Stimulated activated CD8-positive, alpha-beta memory T cell treated with anti-CD3 and anti-CD28 coated beads, Interleukin-15, amount 100 ng/mL, for 48 hours (primary cell): ENCODE measurements at regions not wholly inside any gene's neighbourhood (a gene's known extent, or its start where the extent isn't known, plus 50 kb on each side); places are given as distances from the start of the nearest gene placed in this dataset.
"Not testable (repeated sequence)": the region's sequence is repeated elsewhere in the genome, so short reads cannot be mapped to it uniquely, and the experiment has no call there.

Source experiments
- DNase-seq, 2 donors: peaks; one replicate each; pipeline ENCODE4 v3.0.0-alpha.2; 2020; ENCODE audit warnings: low read depth in 2 of 2

DNA sequence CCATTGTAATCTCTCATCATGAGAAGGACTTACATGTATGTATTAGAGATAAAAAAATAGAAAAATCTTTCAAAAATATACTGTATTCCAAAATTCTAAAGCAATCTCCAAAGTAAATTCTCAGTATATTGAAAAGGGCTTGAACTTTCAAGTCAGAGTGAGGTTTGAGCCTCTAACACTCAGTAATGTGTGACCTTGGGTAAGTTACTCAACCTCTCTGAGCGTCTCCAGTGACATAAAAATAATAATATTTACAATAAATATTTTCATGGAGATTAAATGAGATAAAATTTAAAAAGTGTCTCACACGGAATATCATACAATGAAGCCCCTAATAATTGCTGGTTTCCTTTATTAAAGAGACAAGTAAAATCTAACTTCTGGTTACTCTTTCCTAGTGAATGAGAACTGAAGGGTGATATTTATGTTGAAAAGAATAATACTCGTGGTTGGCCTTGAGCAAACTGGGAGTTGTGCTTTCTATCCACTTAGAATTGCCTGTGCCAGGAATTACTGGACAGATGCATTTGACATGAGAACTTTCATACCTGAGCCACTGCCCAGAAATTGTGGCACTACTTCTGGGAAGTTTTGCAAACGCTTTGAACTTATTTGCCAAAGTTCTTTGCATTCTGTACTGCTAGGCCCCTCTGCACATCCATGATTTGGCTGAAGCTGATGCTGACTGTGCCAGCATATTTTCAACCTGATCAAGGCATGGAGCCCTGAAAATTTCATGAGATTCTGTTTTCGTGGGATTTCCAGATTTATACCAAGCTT, 933.7 kb downstream of the GALC start:
- DNase-seq, result no peak

DNA sequence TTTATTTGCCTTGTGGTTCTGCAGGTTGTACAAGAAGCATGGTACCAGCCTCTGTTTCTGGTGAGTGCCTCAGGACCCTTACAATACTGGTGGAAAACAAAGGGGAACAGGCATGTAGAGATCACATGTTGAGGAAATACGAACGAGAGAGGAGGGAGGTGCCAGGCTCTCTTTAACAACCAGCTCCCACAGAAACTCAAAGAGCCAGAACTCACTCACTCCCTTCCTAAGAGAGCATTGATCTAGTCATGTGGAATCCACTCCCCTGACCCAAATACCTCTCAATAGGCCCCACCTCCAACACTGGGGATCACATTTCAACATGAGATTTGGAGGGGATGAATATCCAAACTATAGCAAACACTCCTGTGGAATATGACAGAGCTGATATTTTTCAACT, 938.0 kb downstream of the GALC start:
- no peak for DNase-seq

DNA sequence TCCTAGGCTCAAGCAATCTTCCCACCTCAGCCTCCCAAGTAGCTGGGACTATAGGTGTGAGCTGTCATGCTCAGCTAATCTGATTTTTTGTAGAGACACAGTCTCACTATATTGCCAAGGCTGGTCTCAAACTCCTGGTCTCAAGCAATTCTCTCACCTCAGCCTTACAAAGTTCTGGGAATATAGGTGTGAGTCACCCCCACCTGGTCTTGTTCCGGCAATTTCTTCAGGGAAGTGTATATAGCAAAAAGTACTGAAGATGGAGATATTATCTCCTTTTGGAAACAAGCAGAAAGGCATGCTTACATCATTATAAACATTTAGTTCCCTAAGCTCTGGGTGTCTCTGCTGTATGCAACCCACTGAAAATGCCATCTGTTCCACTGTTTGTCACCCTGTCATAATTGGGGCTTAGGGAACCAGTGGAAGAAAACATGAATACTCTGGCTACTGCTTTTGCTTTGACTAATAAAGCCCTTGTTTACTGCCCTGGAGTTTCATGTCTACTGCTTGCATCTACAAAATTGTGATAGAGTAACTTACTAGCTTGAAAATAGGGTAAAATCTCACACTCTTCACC, 940.2 kb downstream of the GALC start:
- no peak for DNase-seq

GRCh38 chr14:87050421-87050820, 942.6 kb downstream of the GALC start:
- DNase-seq, result no peak

- DNase-seq, result no peak
Observed at GRCh38 chr14:87049950-87050349, 943.0 kb downstream of the GALC start.

DNA sequence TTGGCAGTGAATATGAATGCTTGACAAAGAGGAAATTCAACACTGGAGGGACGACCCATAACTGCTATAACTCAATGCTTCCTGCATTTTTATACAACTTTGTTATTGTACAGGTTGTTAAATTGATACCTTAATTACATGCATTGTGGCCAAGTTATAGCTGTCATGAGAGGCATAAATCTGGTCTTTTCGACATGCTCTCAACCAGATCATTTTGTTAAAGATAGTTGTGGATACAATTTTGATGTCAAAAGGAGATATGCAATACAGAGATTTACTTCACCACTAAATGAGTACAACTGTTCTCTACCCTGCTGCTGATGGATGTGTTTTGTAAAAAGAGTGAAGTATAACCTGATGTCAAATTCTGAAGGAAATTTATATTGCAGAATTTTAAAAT, 946.0 kb downstream of the GALC start:
- no peak for DNase-seq

DNA sequence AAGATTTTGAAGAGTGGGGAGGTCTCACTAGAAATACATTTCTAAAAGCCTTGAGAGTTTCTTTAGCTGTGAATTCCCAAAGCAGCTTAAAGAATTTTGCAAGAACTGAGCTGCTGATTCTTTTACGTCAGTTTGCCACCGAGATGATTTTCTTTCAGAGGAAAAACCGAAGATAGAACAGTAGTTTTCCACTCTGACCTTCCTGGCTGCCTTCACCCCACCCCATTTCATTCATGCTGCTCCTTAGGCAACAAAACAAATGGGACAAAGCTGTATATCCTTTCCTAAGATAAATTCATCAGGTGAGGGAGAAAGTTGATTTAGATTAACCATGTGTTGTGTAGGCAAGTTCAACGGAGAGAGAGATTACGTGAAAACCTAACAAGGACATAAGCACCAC, 947.0 kb downstream of the GALC start:
- no peak for DNase-seq

DNA sequence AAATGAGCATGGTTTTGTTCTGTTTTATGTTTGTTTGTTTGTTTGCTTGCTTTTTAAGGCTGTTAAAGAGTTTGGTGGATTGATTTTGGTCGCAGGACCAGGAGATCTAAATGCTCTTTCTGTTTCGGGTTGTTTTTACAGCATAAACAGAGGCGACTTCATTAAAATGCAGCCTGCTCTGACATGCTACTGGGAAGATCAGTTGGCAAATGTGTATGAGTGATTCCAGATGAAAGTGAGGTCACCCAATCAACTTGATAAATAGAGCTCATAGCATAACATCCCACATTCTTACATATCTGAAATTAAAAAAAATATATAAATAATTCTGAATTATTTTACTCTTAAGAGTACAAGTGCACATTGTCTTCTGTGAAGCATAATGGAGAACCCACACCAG, 947.7 kb downstream of the GALC start:
- DNase-seq, result no peak

- DNase-seq, result no peak
Observed at GRCh38 chr14:87044807-87045206, 948.2 kb downstream of the GALC start.

DNA sequence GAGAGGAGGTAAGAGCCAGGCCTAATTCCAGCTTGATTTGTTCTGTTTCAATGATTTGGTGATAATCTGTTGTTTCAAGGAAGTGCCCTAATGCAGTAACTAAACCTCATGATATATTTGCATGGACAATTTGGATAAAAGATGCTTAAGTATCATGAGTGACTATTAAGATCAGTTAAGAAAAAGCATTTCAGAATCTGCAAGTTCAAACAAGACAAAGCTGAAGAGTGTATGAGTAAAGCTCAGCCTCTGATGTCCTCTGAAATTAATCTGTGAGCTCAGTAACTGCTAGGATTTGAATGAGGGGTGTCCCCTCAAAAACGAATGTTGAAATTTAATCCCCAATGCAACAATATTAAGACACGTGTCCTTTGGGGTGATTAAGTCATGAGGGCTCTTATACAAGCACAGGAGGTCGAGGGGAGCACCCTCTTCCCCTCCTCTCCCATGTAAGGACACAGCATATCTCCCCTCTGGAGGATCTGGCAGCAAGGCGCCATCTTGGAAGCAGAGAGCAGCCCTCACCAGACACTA, 949.2 kb downstream of the GALC start:
- DNase-seq, result no peak

- no peak for DNase-seq
Observed at GRCh38 chr14:87042354-87042753, 950.6 kb downstream of the GALC start.

DNA sequence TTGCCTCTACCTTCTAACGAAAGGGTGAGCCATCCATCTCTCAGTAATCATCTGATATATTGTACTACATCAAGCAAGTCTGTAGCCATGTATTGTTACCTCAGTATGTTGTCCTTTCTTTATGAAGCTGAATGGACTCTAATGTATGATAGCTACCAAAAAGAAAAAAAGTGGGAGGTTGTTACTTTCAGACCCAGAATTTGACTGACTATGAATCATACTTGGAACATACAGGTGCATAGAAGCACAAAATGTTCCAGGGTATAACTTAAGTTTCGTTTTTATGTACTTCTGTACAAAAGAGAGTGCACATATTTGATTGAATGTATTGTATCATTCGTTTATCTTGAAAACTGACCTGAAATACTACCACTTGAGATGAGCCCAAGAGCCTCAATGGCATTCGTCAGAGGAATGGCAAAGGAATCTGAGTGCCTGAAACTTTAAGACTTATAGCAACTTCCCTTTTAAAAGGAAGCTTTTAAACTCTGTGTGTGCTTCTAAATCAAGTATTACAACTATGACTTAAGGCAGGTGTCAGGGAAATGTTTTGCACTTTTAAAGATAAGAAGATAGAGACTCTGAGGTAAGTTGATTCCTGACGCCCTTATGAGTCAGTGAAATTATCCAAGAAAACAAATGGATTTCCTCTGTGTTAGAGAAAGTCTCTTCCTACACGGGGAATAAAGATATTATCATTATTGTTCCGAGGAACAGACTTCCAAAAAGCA, 951.5 kb downstream of the GALC start:
- DNase-seq, result no peak

- no peak for DNase-seq
Observed at GRCh38 chr14:87034680-87035079, 958.3 kb downstream of the GALC start.

- DNase-seq, result no peak
Observed at GRCh38 chr14:87030197-87030596, 962.8 kb downstream of the GALC start.

GRCh38 chr14:87020106-87020505, 972.9 kb downstream of the GALC start:
- not testable (repeated sequence) for DNase-seq

DNA sequence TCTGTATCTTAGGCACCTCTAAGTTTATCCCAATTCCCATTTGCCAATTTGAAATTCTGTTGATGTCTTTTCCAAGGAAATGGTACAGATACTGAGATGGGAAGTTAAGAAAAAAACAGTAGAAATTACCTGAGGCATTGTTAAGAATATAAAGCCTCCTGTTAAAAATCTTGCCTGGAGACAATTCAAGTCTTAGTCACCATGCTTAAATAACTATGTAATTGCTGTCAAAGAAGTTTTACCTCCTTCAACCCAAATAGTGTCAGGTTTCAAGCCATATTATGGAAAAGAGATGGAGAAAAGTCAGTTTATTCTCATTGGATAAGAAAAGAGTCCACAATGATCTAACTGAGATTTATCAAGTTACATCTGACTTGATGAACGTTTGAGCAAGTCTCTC, 974.7 kb downstream of the GALC start:
- no peak for DNase-seq

DNA sequence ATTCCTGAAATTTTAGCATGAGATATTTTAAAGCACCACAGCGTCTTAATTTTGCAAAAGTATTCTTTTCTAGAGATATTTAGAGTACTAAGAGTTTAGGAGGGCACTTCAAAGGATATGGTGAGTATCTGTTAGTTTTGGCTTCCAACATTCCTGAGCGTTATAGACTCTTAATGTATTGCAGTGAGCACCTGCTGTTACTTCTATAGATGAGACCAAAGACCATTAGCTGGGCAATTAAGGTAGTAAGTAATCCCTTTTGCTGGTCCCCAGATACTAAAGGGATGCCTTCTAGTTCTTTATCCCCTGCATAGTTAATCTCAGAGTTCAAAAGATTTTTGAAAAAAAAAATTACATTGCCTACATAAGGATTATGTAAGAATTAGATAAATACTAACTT, 975.6 kb downstream of the GALC start:
- DNase-seq, result no peak

GRCh38 chr14:87014856-87015255, 978.1 kb downstream of the GALC start:
- DNase-seq, result no peak

- no peak for DNase-seq
Observed at GRCh38 chr14:87013583-87013982, 979.4 kb downstream of the GALC start.

DNA sequence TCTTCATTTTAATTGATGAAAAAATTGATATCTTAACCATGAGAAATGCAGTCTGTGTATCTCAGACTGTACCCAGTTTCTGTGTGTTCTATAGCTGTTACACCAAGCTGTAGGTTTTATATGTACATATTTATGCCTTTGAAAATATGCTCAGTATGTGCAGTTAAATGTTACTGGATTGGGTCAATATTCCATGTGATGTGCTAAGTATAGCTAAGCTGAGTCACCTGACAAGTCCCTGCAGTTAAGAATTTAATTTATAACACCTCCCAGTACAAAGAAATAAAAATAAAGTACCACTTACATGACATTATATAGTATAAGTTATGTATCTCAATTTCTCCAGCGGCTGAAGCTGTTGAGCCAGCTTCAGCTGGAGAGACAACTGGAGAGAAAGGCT, 984.0 kb downstream of the GALC start:
- no peak for DNase-seq

DNA sequence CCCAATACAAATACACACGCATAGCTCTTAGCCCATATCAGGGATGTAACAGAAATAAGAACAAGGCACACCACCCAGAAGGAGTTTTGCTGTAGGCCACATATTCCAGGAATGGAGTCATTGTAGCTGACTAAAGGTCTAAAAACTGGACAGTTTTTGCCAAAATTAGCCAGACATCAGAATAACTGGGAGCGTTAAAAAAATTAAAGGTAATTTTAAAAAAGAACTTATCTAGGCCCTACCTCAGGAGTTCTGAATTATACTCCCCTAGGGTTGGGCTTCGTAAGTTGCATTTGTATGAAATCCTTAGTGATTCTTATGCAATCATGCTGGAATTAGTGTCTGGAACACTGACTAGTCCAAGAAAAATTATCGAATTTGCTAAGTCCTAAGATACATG, 987.7 kb downstream of the GALC start:
- DNase-seq, result no peak

- no peak for DNase-seq
Observed at GRCh38 chr14:87002776-87003175, 990.2 kb downstream of the GALC start.

DNA sequence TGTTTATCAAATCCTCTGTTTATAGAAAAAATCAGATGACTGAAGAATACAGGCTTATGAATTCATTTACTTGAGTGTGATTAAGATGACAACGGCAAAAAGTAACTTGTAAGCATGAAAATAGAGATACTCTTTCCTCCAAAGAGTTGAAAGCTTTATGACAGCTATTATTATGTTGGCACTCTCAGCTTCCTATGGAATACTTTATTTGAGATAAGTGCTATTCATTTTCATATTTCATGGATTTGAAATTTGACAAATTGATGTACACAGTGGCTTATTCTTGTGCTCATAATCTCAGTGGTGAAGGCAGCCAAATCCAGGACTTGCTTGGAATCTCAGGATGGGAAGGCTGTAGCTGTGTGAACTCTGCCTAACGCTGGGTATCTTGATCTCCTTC, 991.6 kb downstream of the GALC start:
- no peak for DNase-seq
